PC-9 (cell line): ENCODE measurements at regions not wholly inside any gene's neighbourhood (a gene's known extent, or its start where the extent isn't known, plus 50 kb on each side); places are given as distances from the start of the nearest gene placed in this dataset.

ENCODE experiments used
- BruUV-seq: library from RNA; stranded (reverse); fragments of 400-500 nt; replicated peaks from 2 replicates; lab custom pipeline; 2021; lab: Mats Ljungman, UMichigan
- CTCF ChIA-PET: fragments of 300-600 bp; sonication (Branson Sonifier 250); formaldehyde crosslinking; loops from one replicate; lab custom pipeline; 2022; ENCODE audit warnings: antibody characterized with exemption; lab: Charles Lee
- POLR2A ChIA-PET: fragments of 300-600 bp; sonication (Branson Sonifier 250); formaldehyde crosslinking; loops from one replicate; lab custom pipeline; 2022; ENCODE audit warnings: antibody characterized with exemption; ENCODE audit not compliant: unreplicated experiment; lab: Charles Lee
- DNase-seq, 2 experiments: peaks; one replicate each; pipeline versions ENCODE4 v3.0.0 to v3.0.0-alpha.2; 2015 to 2022; ENCODE audit warnings: mixed read lengths in 1 of 2
- H2AFZ ChIP-seq: fragments of 200-600 bp; sonication (generic); 2 replicates; pipeline ENCODE4 v1.8.1; 2017; ENCODE audit warnings: antibody characterized with exemption
- H3F3A ChIP-seq: fragments of 200-600 bp; sonication (generic); 2 replicates; pipeline ENCODE4 v1.8.1; 2017; ENCODE audit warnings: antibody characterized with exemption, mild to moderate bottlenecking, low read depth; ENCODE audit not compliant: insufficient read depth
- H3K27ac ChIP-seq: fragments of 200-600 bp; sonication (generic); 2 replicates; pipeline ENCODE4 v1.6.1; 2016; ENCODE audit warnings: mixed run types
- H3K27me3 ChIP-seq: fragments of 200-600 bp; sonication (generic); 2 replicates; pipeline ENCODE4 v1.6.1; 2016; ENCODE audit warnings: low read depth, mixed run types; ENCODE audit not compliant: insufficient read depth
- H3K36me3 ChIP-seq: fragments of 200-600 bp; sonication (generic); 2 replicates; pipeline ENCODE4 v1.6.1; 2016; ENCODE audit warnings: low read depth, mixed run types
- H3K4me1 ChIP-seq: fragments of 200-600 bp; sonication (generic); replicated peaks from 2 replicates; pipeline ENCODE4 v1.6.1; 2016; ENCODE audit warnings: mixed run types; ENCODE audit not compliant: insufficient read depth
- H3K4me2 ChIP-seq: fragments of 200-600 bp; sonication (generic); 2 replicates; pipeline ENCODE4 v1.6.1; 2017; ENCODE audit warnings: mixed run types
- H3K4me3 ChIP-seq: fragments of 200-600 bp; sonication (generic); 2 replicates; pipeline ENCODE4 v1.6.1; 2016; ENCODE audit warnings: mixed run types
- H3K79me2 ChIP-seq: fragments of 200-600 bp; sonication (generic); 2 replicates; pipeline ENCODE4 v1.6.1; 2017; ENCODE audit warnings: low read depth, mixed run types
- H3K9me2 ChIP-seq: fragments of 200-600 bp; sonication (generic); 2 replicates; pipeline ENCODE4 v1.8.1; 2017; ENCODE audit warnings: mild to moderate bottlenecking; ENCODE audit not compliant: insufficient read depth
- H3K9me3 ChIP-seq: fragments of 200-600 bp; sonication (generic); 2 replicates; pipeline ENCODE4 v1.8.1; 2016; ENCODE audit warnings: low read depth; ENCODE audit not compliant: insufficient read depth
- H4K20me1 ChIP-seq: fragments of 200-600 bp; sonication (generic); 2 replicates; pipeline ENCODE4 v1.8.1; 2017; ENCODE audit not compliant: insufficient read depth
- EZH2 ChIP-seq: fragments of 200-600 bp; sonication (generic); IDR thresholded peaks from 2 replicates; pipeline ENCODE4 v1.8.0; 2017; ENCODE audit warnings: antibody characterized with exemption, low read depth
- intact Hi-C: fragments of 100-400 bp; cut with micrococcal nuclease; formaldehyde crosslinking; loops from one replicate; pipeline ENCODE4 v1.10.0; 2022; ENCODE audit not compliant: unreplicated experiment
- TF ChIP-seq, protein P1 (sequence below): fragments of 200-600 bp; sonication (generic); conservative IDR thresholded peaks from 2 replicates; pipeline ENCODE4 v1.6.1; 2017; ENCODE audit warnings: mixed run types, antibody characterized with exemption, mild to moderate bottlenecking, moderate library complexity

DNA sequence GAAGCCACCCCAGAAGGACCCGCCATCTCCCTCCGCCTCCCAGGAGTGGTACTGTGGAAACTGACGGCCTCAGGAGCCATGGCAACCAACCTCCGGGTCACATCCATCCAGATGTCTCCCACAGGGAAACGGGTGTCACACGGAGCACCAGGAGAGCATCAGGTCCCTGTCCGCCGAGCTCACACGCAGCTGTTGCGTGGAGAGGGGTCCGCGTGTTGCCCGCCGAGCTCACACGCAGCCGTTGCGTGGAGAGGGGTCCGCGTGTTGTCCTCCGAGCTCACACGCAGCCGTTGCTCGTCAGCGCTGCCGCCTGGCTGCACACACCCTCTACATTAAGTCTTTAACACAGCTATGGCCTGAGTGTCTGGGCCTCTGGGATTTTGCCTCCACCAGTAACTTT is 311.1 kb upstream of the SHH start:
- Histone ChIP-seq H3F3A (no peaks in the 10 kb centered on the region), H3K36me3 (no peaks in the 10 kb centered on the region), H3K4me2 (no peak overlapping the region), H3K79me2 (no peaks in the 10 kb centered on the region), H3K27ac (no peak overlapping the region), H3K9me3 (no peaks in the 10 kb centered on the region), H2AFZ (no peak overlapping the region), H3K4me3 (no peak overlapping the region), H4K20me1 (no peaks in the 10 kb centered on the region), H3K27me3 (peaks cover 78% of the 10 kb centered on the region), H3K4me1 (peaks cover 14% of the 10 kb centered on the region), H3K9me2 (no peaks in the 10 kb centered on the region)
- no TSS peak for BruUV-seq
- no peak for DNase-seq
- TF ChIP-seq, protein P1, sequence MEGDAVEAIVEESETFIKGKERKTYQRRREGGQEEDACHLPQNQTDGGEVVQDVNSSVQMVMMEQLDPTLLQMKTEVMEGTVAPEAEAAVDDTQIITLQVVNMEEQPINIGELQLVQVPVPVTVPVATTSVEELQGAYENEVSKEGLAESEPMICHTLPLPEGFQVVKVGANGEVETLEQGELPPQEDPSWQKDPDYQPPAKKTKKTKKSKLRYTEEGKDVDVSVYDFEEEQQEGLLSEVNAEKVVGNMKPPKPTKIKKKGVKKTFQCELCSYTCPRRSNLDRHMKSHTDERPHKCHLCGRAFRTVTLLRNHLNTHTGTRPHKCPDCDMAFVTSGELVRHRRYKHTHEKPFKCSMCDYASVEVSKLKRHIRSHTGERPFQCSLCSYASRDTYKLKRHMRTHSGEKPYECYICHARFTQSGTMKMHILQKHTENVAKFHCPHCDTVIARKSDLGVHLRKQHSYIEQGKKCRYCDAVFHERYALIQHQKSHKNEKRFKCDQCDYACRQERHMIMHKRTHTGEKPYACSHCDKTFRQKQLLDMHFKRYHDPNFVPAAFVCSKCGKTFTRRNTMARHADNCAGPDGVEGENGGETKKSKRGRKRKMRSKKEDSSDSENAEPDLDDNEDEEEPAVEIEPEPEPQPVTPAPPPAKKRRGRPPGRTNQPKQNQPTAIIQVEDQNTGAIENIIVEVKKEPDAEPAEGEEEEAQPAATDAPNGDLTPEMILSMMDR = no peak
- ChIA-PET POLR2A (no interaction called here), CTCF (no interaction called here)
- intact Hi-C loops = no loop called here

DNA sequence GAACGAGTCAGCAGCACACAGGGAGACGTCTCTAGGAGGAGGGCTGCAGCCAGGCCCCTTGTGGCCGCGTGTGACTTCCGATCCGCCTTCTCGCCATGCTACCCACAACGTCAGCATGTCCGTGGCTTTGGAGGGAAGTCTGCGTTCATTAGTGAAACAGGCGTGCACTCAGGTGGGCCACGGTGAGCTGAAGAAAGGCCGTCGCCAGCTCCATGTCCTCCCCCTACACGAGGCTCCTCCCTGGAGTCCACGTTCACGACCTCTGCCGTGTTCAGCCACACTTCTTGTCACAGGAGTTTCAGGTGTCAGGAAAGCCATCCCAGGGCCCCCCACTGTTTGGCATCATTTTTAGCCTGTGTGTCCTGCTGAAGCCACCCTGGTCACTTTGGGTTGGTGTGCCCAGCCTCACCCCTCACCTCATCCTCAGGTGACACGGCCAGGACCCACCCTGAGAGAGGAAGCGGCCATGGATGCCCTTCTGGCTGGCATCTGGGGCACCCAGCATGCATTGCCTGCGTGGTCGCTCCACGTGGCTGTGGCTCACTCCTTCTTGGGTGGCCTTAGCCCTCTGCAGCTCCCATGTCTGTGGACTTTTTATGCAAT is 310.6 kb upstream of the SHH start:
- intact Hi-C loops = no loop called here
- Histone ChIP-seq H2AFZ (no peak overlapping the region), H3K79me2 (no peaks in the 10 kb centered on the region), H4K20me1 (no peaks in the 10 kb centered on the region), H3K9me3 (no peaks in the 10 kb centered on the region), H3K9me2 (no peaks in the 10 kb centered on the region), H3K4me2 (no peak overlapping the region), H3F3A (no peaks in the 10 kb centered on the region), H3K4me3 (no peak overlapping the region), H3K27me3 (peaks cover 77% of the 10 kb centered on the region), H3K27ac (no peak overlapping the region), H3K36me3 (no peaks in the 10 kb centered on the region), H3K4me1 (peaks cover 13% of the 10 kb centered on the region)
- BruUV-seq = no TSS peak
- TF ChIP-seq, protein P1 = no peak
- ChIA-PET CTCF (no interaction called here), POLR2A (no interaction called here)
- DNase-seq = no peak

DNA sequence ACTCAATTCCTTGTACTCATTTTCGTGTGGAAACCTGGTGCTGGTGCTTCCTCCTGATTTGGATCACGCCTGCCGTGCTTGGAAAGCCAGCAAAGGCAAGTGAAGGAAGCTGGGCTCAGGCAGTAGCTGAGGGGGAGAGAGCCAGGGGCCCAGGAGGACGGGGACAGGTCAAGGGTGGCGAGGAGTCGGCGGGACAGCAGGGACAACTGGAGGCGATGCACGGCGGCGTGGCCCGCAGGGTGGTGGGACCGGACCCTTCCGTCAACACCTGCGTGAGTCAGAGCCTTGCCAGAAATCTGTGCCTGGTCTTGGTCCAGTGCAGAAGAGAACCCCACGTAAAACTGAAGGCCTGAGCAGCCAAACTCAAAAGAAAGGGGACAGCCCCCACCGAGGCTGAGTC is 309.7 kb upstream of the SHH start:
- TF ChIP-seq, protein P1 = no peak
- TF ChIP-seq EZH2 = no peak
- Histone ChIP-seq H2AFZ (no peak overlapping the region), H3K27me3 (peaks cover 77% of the 10 kb centered on the region), H3K4me3 (no peak overlapping the region), H3K9me3 (no peaks in the 10 kb centered on the region), H3K4me1 (peaks cover 13% of the 10 kb centered on the region), H3K9me2 (no peaks in the 10 kb centered on the region), H4K20me1 (no peaks in the 10 kb centered on the region), H3K79me2 (no peaks in the 10 kb centered on the region), H3K27ac (no peak overlapping the region), H3K36me3 (no peaks in the 10 kb centered on the region), H3K4me2 (no peak overlapping the region), H3F3A (no peaks in the 10 kb centered on the region)
- intact Hi-C loops = no loop called here
- no peak for DNase-seq
- CTCF ChIA-PET = no interaction called here
- no TSS peak for BruUV-seq
- POLR2A ChIA-PET = no interaction called here
